Ascending aorta (tissue), 2 donors: ENCODE measurements at regions not wholly inside any gene's neighbourhood (a gene's known extent, or its start where the extent isn't known, plus 50 kb on each side); places are given as distances from the start of the nearest gene placed in this dataset.

Experiments used
- DNase-seq, 2 donors: peaks; one replicate each; pipeline ENCODE4 v3.0.0-alpha.2; 2019; ENCODE audit warnings: low spot score in 2 of 2
- H3K27ac ChIP-seq, 2 donors: fragments of 200-600 bp; sonication (generic); one replicate each; pipeline ENCODE4 v1.5.1; 2016 to 2017; ENCODE audit warnings: mild to moderate bottlenecking in 1 of 2
- H3K27me3 ChIP-seq: fragments of 200-600 bp; sonication (generic); one replicate; pipeline ENCODE4 v1.5.1; 2017
- H3K36me3 ChIP-seq, 2 donors: fragments of 200-600 bp; sonication (generic); one replicate each; pipeline ENCODE4 v1.5.1; 2016
- H3K4me1 ChIP-seq, 2 donors: fragments of 200-600 bp; sonication (generic); one replicate each; pipeline ENCODE4 v1.5.1; 2016 to 2017; ENCODE audit warnings: mild to moderate bottlenecking in 1 of 2
- H3K4me3 ChIP-seq, 2 donors: fragments of 200-600 bp; sonication (generic); one replicate each; pipeline ENCODE4 v1.5.1; 2016 to 2017; ENCODE audit warnings: mild to moderate bottlenecking in 1 of 2
- H3K9me3 ChIP-seq, 2 donors: fragments of 200-600 bp; sonication (generic); one replicate each; pipeline ENCODE4 v1.5.1; 2016
- CTCF ChIP-seq, 3 experiments: fragments of 200-600 bp in 2 of 3; fragments of 450-650 bp in 1 of 3; sonication (generic) in 2 of 3; IDR thresholded peaks; one replicate each; pipeline ENCODE4 v1.5.1; 2016 to 2019; ENCODE audit warnings: antibody characterized with exemption in 3 of 3, mild to moderate bottlenecking in 1 of 3, moderate library complexity in 1 of 3
- intact Hi-C: fragments of 100-400 bp; cut with DNase I; formaldehyde crosslinking; loops from one replicate; pipeline ENCODE4 v1.15.1; 2023

- Histone ChIP-seq H3K4me3 (no peak overlapping the region), H3K9me3 (no peaks in the 10 kb centered on the region), H3K27me3 (no peaks in the 10 kb centered on the region), H3K4me1 (no peaks in the 10 kb centered on the region), H3K27ac (no peak overlapping the region), H3K36me3 (no peaks in the 10 kb centered on the region)
- DNase-seq, result no peak
- intact Hi-C loops, result no loop called here
- no peak for TF ChIP-seq CTCF (IDR thresholded peaks at IDR 0.05)
Observed at GRCh38 chr9:78725503-78725902, 428.6 kb downstream of the PSAT1 start.

GRCh38 chr9:78745331-78745730 lies 448.4 kb downstream of the PSAT1 start:
- TF ChIP-seq CTCF (IDR thresholded peaks at IDR 0.05), result no peak
- Histone ChIP-seq H3K4me1 (no peaks in the 10 kb centered on the region), H3K4me3 (no peak overlapping the region), H3K9me3 (peaks cover 0 to 5% of the 10 kb centered on the region in 2 donors), H3K27me3 (no peaks in the 10 kb centered on the region), H3K36me3 (no peaks in the 10 kb centered on the region), H3K27ac (no peak overlapping the region)
- intact Hi-C loops, result no loop called here
- no peak for DNase-seq

GRCh38 chr9:78746010-78746409 lies 449.1 kb downstream of the PSAT1 start:
- no peak for TF ChIP-seq CTCF (IDR thresholded peaks at IDR 0.05)

GRCh38 chr9:78753039-78753438 lies 456.1 kb downstream of the PSAT1 start:
- no peak for TF ChIP-seq CTCF (IDR thresholded peaks at IDR 0.05)
- H3K27ac ChIP-seq, result no peak overlapping the region
- no peaks in the 10 kb centered on the region for H3K36me3 ChIP-seq
- H3K9me3 ChIP-seq, result peaks cover 0 to 3% of the 10 kb centered on the region in 2 donors
- no peak for DNase-seq
- no peak overlapping the region for H3K4me3 ChIP-seq
- no peaks in the 10 kb centered on the region for H3K4me1 ChIP-seq
- no peaks in the 10 kb centered on the region for H3K27me3 ChIP-seq
- intact Hi-C loops, result no loop called here

More at GRCh38 chr9:78746010-78746409, 449.1 kb downstream of the PSAT1 start:
- no peak for DNase-seq
- intact Hi-C loops, result no loop called here
- Histone ChIP-seq H3K36me3 (no peaks in the 10 kb centered on the region), H3K27ac (no peak overlapping the region), H3K4me3 (no peak overlapping the region), H3K27me3 (no peaks in the 10 kb centered on the region), H3K9me3 (peaks cover 0 to 5% of the 10 kb centered on the region in 2 donors), H3K4me1 (no peaks in the 10 kb centered on the region)

GRCh38 chr9:78756813-78757510 lies 460.0 kb downstream of the PSAT1 start:
- no peak for TF ChIP-seq CTCF (IDR thresholded peaks at IDR 0.05)
- Histone ChIP-seq H3K36me3 (no peaks in the 10 kb centered on the region), H3K4me1 (no peaks in the 10 kb centered on the region), H3K4me3 (no peak overlapping the region), H3K9me3 (no peaks in the 10 kb centered on the region), H3K27ac (no peak overlapping the region), H3K27me3 (no peaks in the 10 kb centered on the region)
- DNase-seq, result no peak
- intact Hi-C loops, result no loop called here

GRCh38 chr9:78763424-78763823 lies 466.5 kb downstream of the PSAT1 start:
- H3K9me3 ChIP-seq, result no peaks in the 10 kb centered on the region
- H3K4me3 ChIP-seq, result no peak overlapping the region
- H3K4me1 ChIP-seq, result no peaks in the 10 kb centered on the region
- H3K36me3 ChIP-seq, result no peaks in the 10 kb centered on the region
- no peak for DNase-seq
- intact Hi-C loops, result no loop called here
- no peak for TF ChIP-seq CTCF (IDR thresholded peaks at IDR 0.05)
- no peaks in the 10 kb centered on the region for H3K27me3 ChIP-seq
- H3K27ac ChIP-seq, result no peak overlapping the region
